ENCODE measurements at regions not wholly inside any gene's neighbourhood (a gene's known extent, or its start where the extent isn't known, plus 50 kb on each side); places are given as distances from the start of the nearest gene placed in this dataset.

DNA sequence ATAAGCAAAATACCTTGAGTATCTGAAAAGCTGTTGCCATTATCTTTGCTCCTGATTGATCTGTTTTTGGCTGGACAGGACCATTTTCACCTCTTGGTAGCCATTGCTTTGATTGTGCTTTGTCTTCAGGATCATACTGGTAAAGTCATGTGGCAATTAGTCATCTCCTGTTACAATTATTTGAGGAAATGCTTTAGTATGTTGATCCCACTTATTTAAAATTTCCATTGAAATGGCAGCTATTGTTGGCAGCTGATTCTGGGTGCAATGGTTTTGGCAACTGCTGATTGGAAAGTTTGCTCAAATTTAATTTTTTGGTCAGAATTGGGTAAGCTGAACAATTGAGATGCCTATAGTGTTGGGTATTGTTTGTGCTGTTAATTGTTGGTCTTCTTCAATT lies 238.3 kb upstream of the TLL1 start:
- H3K27me3 ChIP-seq (ENCODE audit: insufficient read depth, low read length) = no peaks in the 10 kb centered on the region
- no peak overlapping the region for H2AK5ac ChIP-seq (ENCODE audit: insufficient read length, low read length)
- H3T11ph ChIP-seq (ENCODE audit: low read length) = no peak overlapping the region
- no peak overlapping the region for H4K8ac ChIP-seq (replicated peaks; ENCODE audit: insufficient read length, low read depth, low read length)
- H2BK20ac ChIP-seq (ENCODE audit: low read depth, low read length, poor library complexity, severe bottlenecking) = no peak overlapping the region
- no peak for DNase-seq
- H3K4me1 ChIP-seq (ENCODE audit: insufficient read depth, low read length) = no peaks in the 10 kb centered on the region
- H4K5ac ChIP-seq (ENCODE audit: insufficient read length, low read depth, low read length) = no peak overlapping the region
- Mint-ChIP-seq H3K4me3 (no peak overlapping the region), H3K9me3 (peaks cover 0 to 6% of the 10 kb centered on the region in 2 experiments; a peak in 4 of 5 replicates), H3K27me3 (ENCODE audit: low read depth) (no peaks in the 10 kb centered on the region), H3K36me3 (ENCODE audit: insufficient read depth in 1 of 3, low read depth in 3 of 3) (peaks cover 0 to 5% (median 0%) of the 10 kb centered on the region in 3 experiments; a peak in 3 of 7 replicates), H3K27ac (no peak overlapping the region), H3K4me1 (peaks cover 2 to 10% of the 10 kb centered on the region in 2 experiments; a peak in 3 of 4 replicates)
- H3K9me3 ChIP-seq (ENCODE audit: control insufficient read depth, low read depth, low read length) = no peaks in the 10 kb centered on the region
- H3K23me2 ChIP-seq (ENCODE audit: insufficient read length, low read depth, low read length, poor library complexity, severe bottlenecking) = no peaks in the 10 kb centered on the region
- no peaks in the 10 kb centered on the region for H3K79me1 ChIP-seq (ENCODE audit: insufficient read depth, low read depth, low read length, poor library complexity, severe bottlenecking)
- no peak overlapping the region for H3K4me2 ChIP-seq (ENCODE audit: insufficient read depth, insufficient read length, low read length)
- no peak overlapping the region for H3K27ac ChIP-seq (ENCODE audit: insufficient read length, low read depth, low read length)
- H2AFZ ChIP-seq (ENCODE audit: low read length) = no peak overlapping the region
- H3K79me2 ChIP-seq (ENCODE audit: insufficient read depth, low read length) = no peaks in the 10 kb centered on the region
- H2BK15ac ChIP-seq (ENCODE audit: low read depth, low read length) = no peak overlapping the region
- H4K20me1 ChIP-seq (ENCODE audit: control insufficient read depth, insufficient read depth, insufficient read length) = no peaks in the 10 kb centered on the region
- no peak overlapping the region for H3K18ac ChIP-seq (ENCODE audit: insufficient read length, low read depth, low read length)
- H3K56ac ChIP-seq (ENCODE audit: insufficient read length, low read depth, low read length) = no peak overlapping the region
- H3K9ac ChIP-seq (ENCODE audit: extremely low read depth, insufficient read length, low read length) = no peak overlapping the region
- H3K4ac ChIP-seq (ENCODE audit: low read depth, low read length) = no peak overlapping the region
- TF ChIP-seq, protein P1, sequence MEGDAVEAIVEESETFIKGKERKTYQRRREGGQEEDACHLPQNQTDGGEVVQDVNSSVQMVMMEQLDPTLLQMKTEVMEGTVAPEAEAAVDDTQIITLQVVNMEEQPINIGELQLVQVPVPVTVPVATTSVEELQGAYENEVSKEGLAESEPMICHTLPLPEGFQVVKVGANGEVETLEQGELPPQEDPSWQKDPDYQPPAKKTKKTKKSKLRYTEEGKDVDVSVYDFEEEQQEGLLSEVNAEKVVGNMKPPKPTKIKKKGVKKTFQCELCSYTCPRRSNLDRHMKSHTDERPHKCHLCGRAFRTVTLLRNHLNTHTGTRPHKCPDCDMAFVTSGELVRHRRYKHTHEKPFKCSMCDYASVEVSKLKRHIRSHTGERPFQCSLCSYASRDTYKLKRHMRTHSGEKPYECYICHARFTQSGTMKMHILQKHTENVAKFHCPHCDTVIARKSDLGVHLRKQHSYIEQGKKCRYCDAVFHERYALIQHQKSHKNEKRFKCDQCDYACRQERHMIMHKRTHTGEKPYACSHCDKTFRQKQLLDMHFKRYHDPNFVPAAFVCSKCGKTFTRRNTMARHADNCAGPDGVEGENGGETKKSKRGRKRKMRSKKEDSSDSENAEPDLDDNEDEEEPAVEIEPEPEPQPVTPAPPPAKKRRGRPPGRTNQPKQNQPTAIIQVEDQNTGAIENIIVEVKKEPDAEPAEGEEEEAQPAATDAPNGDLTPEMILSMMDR (conservative IDR thresholded peaks at IDR 0.05) = no peak
- no peak overlapping the region for H2BK5ac ChIP-seq (ENCODE audit: insufficient read length, low read length)
- no peak overlapping the region for H3K14ac ChIP-seq (ENCODE audit: insufficient read depth, low read length)
- no peak overlapping the region for H4K91ac ChIP-seq (ENCODE audit: insufficient read length, low read depth, low read length)
- H2BK12ac ChIP-seq (ENCODE audit: insufficient read length, low read depth, low read length) = no peak overlapping the region
- H2BK120ac ChIP-seq (ENCODE audit: low read depth, low read length, poor library complexity, severe bottlenecking) = no peak overlapping the region
- no peak overlapping the region for H3K23ac ChIP-seq (ENCODE audit: insufficient read length, low read depth, low read length)

All from H9 (cell line).